ENCODE measurements at regions not wholly inside any gene's neighbourhood (a gene's known extent, or its start where the extent isn't known, plus 50 kb on each side); places are given as distances from the start of the nearest gene placed in this dataset.

- Mint-ChIP-seq H3K4me1 (peaks cover 8% of the 10 kb centered on the region), H3K4me3 (no peak overlapping the region), H3K27me3 (ENCODE audit: insufficient read depth) (peaks cover 7% of the 10 kb centered on the region), H3K36me3 (ENCODE audit: low read depth) (no peaks in the 10 kb centered on the region), H3K27ac (no peak overlapping the region), H3K9me3 (no peaks in the 10 kb centered on the region)
- Histone ChIP-seq H3K27me3 (ENCODE audit: control insufficient read depth, insufficient read depth, low read length, poor library complexity, severe bottlenecking) (no peaks in the 10 kb centered on the region), H3K4me3 (ENCODE audit: low read length) (no peak overlapping the region), H3K9me3 (ENCODE audit: control insufficient read depth, low read length) (no peaks in the 10 kb centered on the region), H3K36me3 (ENCODE audit: control insufficient read depth, insufficient read depth, low read length) (no peaks in the 10 kb centered on the region), H3K27ac (ENCODE audit: low read depth, low read length) (no peak overlapping the region), H3K9ac (ENCODE audit: extremely low read depth, low read length, poor library complexity, severe bottlenecking) (no peak overlapping the region), H3K4me1 (ENCODE audit: control insufficient read depth, insufficient read depth, low read length) (peaks cover 8% of the 10 kb centered on the region)
- WGBS, 2 experiments (ENCODE audit: insufficient coverage in 1 of 2, insufficient read length in 1 of 2), result 93% methylated on average over 2 of the region's 2 CpGs; no CpG with 5 or more reads in 1 of the 2 experiments
- DNase-seq, result no peak
- no peak for TF ChIP-seq CTCF (conservative IDR thresholded peaks at IDR 0.05)
These were observed 217.6 kb upstream of the IL12A start for GRCh38 chr3:159770998-159771397.

GRCh38 chr3:159771865-159772611, 216.6 kb upstream of the IL12A start:
- Histone ChIP-seq H3K4me1 (ENCODE audit: control insufficient read depth, insufficient read depth, low read length) (peaks cover 8% of the 10 kb centered on the region), H3K27me3 (ENCODE audit: control insufficient read depth, insufficient read depth, low read length, poor library complexity, severe bottlenecking) (no peaks in the 10 kb centered on the region), H3K9ac (ENCODE audit: extremely low read depth, low read length, poor library complexity, severe bottlenecking) (no peak overlapping the region), H3K27ac (ENCODE audit: low read depth, low read length) (no peak overlapping the region), H3K4me3 (ENCODE audit: low read length) (no peak overlapping the region), H3K9me3 (ENCODE audit: control insufficient read depth, low read length) (no peaks in the 10 kb centered on the region), H3K36me3 (ENCODE audit: control insufficient read depth, insufficient read depth, low read length) (no peaks in the 10 kb centered on the region)
- Mint-ChIP-seq H3K4me1 (peaks cover 8% of the 10 kb centered on the region), H3K27ac (no peak overlapping the region), H3K36me3 (ENCODE audit: low read depth) (no peaks in the 10 kb centered on the region), H3K4me3 (no peak overlapping the region), H3K27me3 (ENCODE audit: insufficient read depth) (no peaks in the 10 kb centered on the region), H3K9me3 (no peaks in the 10 kb centered on the region)
- DNase-seq, result no peak
- no peak for TF ChIP-seq CTCF (conservative IDR thresholded peaks at IDR 0.05)
- 91 to 95% methylated on average over 8 to 11 of the region's 11 CpGs for WGBS, 2 experiments (ENCODE audit: insufficient coverage in 1 of 2, insufficient read length in 1 of 2)

- Mint-ChIP-seq H3K4me1 (peaks cover 8% of the 10 kb centered on the region), H3K36me3 (ENCODE audit: low read depth) (no peaks in the 10 kb centered on the region), H3K27me3 (ENCODE audit: insufficient read depth) (no peaks in the 10 kb centered on the region), H3K9me3 (no peaks in the 10 kb centered on the region), H3K4me3 (no peak overlapping the region), H3K27ac (no peak overlapping the region)
- Histone ChIP-seq H3K27ac (ENCODE audit: low read depth, low read length) (no peak overlapping the region), H3K4me1 (ENCODE audit: control insufficient read depth, insufficient read depth, low read length) (peaks cover 8% of the 10 kb centered on the region), H3K27me3 (ENCODE audit: control insufficient read depth, insufficient read depth, low read length, poor library complexity, severe bottlenecking) (no peaks in the 10 kb centered on the region), H3K9me3 (ENCODE audit: control insufficient read depth, low read length) (no peaks in the 10 kb centered on the region), H3K36me3 (ENCODE audit: control insufficient read depth, insufficient read depth, low read length) (no peaks in the 10 kb centered on the region), H3K9ac (ENCODE audit: extremely low read depth, low read length, poor library complexity, severe bottlenecking) (no peak overlapping the region), H3K4me3 (ENCODE audit: low read length) (no peak overlapping the region)
- no peak for DNase-seq
- TF ChIP-seq CTCF (conservative IDR thresholded peaks at IDR 0.05), result no peak
- WGBS, 2 experiments (ENCODE audit: insufficient coverage in 1 of 2, insufficient read length in 1 of 2), result 95 to 96% methylated on average over 3 of the region's 3 CpGs
These were observed 214.9 kb upstream of the IL12A start for GRCh38 chr3:159773706-159774105.

Data from endodermal cell (in vitro differentiated cells).